Sigmoid colon (tissue), 4 donors: ENCODE measurements at regions not wholly inside any gene's neighbourhood (a gene's known extent, or its start where the extent isn't known, plus 50 kb on each side); places are given as distances from the start of the nearest gene placed in this dataset.

Experiments used
- POLR2A ChIP-seq, 2 donors: fragments of 450-650 bp; IDR thresholded peaks; one replicate each; pipeline ENCODE4 v1.6.1; 2016; ENCODE audit warnings: antibody characterized with exemption in 2 of 2, mild to moderate bottlenecking in 2 of 2, moderate library complexity in 2 of 2
- POLR2AphosphoS5 ChIP-seq, 4 donors: sonication (generic); formaldehyde crosslinking; IDR thresholded peaks; one replicate each; pipeline ENCODE4 v1.6.1; 2017; ENCODE audit warnings: antibody characterized with exemption in 4 of 4
- TF ChIP-seq, protein P1 (sequence below), 4 experiments: fragments of 450-650 bp in 3 of 4; fragments of 200-600 bp in 1 of 4; IDR thresholded peaks; one replicate each; pipeline ENCODE4 v1.5.1; 2016 to 2019; ENCODE audit warnings: antibody characterized with exemption in 4 of 4, mild to moderate bottlenecking in 3 of 4, moderate library complexity in 2 of 4

DNA sequence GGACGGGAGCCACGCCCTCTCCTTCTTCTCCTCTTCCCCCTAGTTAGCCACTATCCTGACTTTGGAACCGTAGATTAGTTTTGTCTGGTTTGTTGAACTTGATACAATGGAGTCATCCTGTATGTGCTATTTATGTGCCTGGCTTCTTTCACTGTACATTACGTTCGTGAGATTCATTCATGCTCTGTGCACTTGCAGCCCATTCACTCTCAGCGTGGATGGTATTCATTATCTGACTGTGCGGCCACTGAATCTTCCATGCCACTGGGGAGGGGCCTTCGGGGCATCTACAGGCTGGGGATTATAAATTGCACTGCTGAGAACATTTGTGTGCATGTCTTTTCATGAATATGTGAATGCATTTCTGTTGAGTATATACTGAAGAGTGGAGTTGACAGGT is 262.5 kb downstream of the CDH26 start:
- TF ChIP-seq, protein P1, sequence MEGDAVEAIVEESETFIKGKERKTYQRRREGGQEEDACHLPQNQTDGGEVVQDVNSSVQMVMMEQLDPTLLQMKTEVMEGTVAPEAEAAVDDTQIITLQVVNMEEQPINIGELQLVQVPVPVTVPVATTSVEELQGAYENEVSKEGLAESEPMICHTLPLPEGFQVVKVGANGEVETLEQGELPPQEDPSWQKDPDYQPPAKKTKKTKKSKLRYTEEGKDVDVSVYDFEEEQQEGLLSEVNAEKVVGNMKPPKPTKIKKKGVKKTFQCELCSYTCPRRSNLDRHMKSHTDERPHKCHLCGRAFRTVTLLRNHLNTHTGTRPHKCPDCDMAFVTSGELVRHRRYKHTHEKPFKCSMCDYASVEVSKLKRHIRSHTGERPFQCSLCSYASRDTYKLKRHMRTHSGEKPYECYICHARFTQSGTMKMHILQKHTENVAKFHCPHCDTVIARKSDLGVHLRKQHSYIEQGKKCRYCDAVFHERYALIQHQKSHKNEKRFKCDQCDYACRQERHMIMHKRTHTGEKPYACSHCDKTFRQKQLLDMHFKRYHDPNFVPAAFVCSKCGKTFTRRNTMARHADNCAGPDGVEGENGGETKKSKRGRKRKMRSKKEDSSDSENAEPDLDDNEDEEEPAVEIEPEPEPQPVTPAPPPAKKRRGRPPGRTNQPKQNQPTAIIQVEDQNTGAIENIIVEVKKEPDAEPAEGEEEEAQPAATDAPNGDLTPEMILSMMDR (IDR thresholded peaks at IDR 0.05): no peak
- TF ChIP-seq POLR2A (IDR thresholded peaks at IDR 0.05) (no peak), POLR2AphosphoS5 (IDR thresholded peaks at IDR 0.05) (no peak)
